Esophagus (tissue), 2 donors: ENCODE measurements at regions not wholly inside any gene's neighbourhood (a gene's known extent, or its start where the extent isn't known, plus 50 kb on each side); places are given as distances from the start of the nearest gene placed in this dataset.
A peak's percentile ranks its signal among the peaks of the same experiment; 100 is the strongest.

Source experiments
- H3K27ac ChIP-seq, 2 donors: one replicate each; pipeline ENCODE4 v1.5.1; 2013; ENCODE audit warnings: low read depth in 2 of 2, mild to moderate bottlenecking in 2 of 2, inconsistent platforms in 1 of 2, low read length in 1 of 2, moderate library complexity in 1 of 2
- H3K27me3 ChIP-seq, 2 donors: one replicate each; pipeline ENCODE4 v1.6.1; 2013; ENCODE audit warnings: low read length in 2 of 2, control low read depth in 1 of 2, mild to moderate bottlenecking in 1 of 2; ENCODE audit not compliant: insufficient read depth in 2 of 2, control insufficient read depth in 1 of 2
- H3K36me3 ChIP-seq, 2 donors: one replicate each; pipeline ENCODE4 v1.6.1; 2013; ENCODE audit warnings: low read length in 1 of 2; ENCODE audit not compliant: control insufficient read depth in 2 of 2, insufficient read depth in 2 of 2
- H3K4me1 ChIP-seq, 2 donors: one replicate each; pipeline ENCODE4 v1.6.1; 2013; ENCODE audit warnings: low read length in 1 of 2; ENCODE audit not compliant: control insufficient read depth in 2 of 2, insufficient read depth in 2 of 2
- H3K4me3 ChIP-seq, 2 donors: one replicate each; pipeline ENCODE4 v1.5.1; 2013; ENCODE audit warnings: low read length in 2 of 2, mild to moderate bottlenecking in 2 of 2, low read depth in 1 of 2, moderate library complexity in 1 of 2
- H3K9me3 ChIP-seq, 2 donors: one replicate each; pipeline ENCODE4 v1.6.1; 2013; ENCODE audit warnings: mild to moderate bottlenecking in 2 of 2, low read depth in 1 of 2, low read length in 1 of 2, moderate library complexity in 1 of 2; ENCODE audit not compliant: control insufficient read depth in 2 of 2, insufficient read depth in 1 of 2
- WGBS, 2 donors: extraction: QIAGEN DNeasy Blood & Tissue Kit; methylation state at CpG; one replicate each; pipeline ENCODE4 v1.1.7; 2013; 5-methylcytosine and 5-hydroxymethylcytosine counted together
- donor health status: healthy with polysubstance abuse.
- donor health status: Bipolar disorder and iron deficiency.

DNA sequence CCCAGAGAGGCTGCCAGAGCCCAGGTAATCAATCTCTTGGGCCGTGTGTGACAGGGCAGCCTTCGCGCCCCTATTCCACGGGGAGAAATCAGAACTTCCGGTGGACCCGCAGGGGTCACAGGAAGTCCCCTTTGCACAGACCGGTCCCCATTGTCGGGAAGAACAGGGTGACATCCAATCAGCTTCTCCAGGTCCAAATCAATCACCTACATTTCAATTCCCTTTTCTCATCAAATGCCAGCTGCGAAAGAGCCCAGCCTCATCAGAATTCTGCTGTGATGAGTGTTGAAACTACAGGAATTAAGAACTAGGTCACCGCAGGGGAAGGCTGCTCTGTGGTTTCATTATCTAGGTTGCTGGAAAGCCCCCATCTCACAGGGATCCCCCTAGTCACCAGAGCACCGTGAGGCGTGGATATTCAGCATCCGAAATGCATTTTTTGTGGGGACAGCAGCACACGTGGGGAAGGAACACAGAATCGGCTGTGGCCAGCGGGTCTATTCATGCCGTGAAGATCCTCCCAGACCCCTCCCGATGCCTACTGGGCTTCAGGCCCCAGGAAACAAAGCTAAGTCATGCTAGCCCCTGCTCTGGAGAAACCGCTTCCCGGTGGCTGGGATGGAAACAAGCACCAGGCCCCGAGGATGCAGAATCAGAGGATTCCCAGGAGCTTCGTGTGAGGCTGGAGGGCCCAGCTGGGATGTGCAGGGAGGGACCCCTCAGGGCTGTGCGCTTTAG, 193.7 kb upstream of the ID2 start:
- H3K4me3 ChIP-seq, result no peak overlapping the region
- H3K36me3 ChIP-seq, result no peaks in the 10 kb centered on the region
- H3K27me3 ChIP-seq, result no peaks in the 10 kb centered on the region
- WGBS, 2 donors, result 63 to 64% methylated on average over 23 of the region's 23 CpGs
- peaks cover 0 to 5% of the 10 kb centered on the region in 2 donors for H3K4me1 ChIP-seq
- H3K9me3 ChIP-seq, result no peaks in the 10 kb centered on the region
- H3K27ac ChIP-seq, result peak overlapping the region in 1 of 2 donors; percentile 12

DNA sequence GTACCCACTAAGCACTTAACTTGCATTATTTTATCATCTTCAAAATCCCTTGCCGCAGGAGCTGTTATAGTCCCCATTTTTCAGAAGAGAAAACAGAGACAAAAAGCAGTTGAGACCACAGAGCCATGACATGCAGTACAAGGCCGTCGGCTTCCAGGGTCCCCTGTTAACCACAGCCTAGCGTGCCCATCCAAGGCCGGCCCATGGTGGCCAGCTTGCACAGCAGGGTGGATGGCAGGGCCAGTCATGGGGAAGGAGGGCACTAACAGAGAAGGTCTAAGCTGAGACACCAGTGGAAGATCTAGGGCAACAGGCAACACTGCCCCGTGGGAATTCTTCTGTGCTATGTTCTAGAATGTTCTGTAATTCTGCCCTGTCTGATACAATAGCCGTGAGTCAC, 192.6 kb upstream of the ID2 start:
- Histone ChIP-seq H3K4me1 (peaks cover 0 to 6% of the 10 kb centered on the region in 2 donors), H3K36me3 (no peaks in the 10 kb centered on the region), H3K27ac (no peak overlapping the region), H3K9me3 (no peaks in the 10 kb centered on the region), H3K4me3 (no peak overlapping the region), H3K27me3 (no peaks in the 10 kb centered on the region)
- WGBS, 2 donors, result 92 to 93% methylated on average over 7 of the region's 7 CpGs

DNA sequence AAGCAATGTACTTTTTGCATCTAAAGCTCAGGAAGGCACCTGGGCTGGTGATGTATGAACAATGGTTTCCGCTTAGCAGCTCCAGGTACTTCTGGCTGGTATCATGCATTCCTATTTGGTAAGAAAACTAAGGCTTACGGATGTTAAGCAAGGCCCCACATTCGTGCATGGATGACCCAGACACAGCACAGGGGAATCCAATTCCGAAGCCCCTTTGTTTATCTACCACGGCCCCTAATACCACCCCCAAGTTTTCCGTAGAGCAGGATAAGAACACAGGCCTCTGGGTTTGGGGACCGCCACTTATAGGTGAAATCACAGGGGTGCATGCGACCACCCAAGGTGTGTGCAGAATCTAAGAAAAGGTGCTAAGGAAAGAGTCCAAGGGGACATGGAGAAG, 192.1 kb upstream of the ID2 start:
- Histone ChIP-seq H3K36me3 (no peaks in the 10 kb centered on the region), H3K4me3 (no peak overlapping the region), H3K4me1 (peaks cover 0 to 11% of the 10 kb centered on the region in 2 donors), H3K27me3 (no peaks in the 10 kb centered on the region), H3K9me3 (no peaks in the 10 kb centered on the region), H3K27ac (no peak overlapping the region)
- 95 to 97% methylated on average over 8 of the region's 8 CpGs for WGBS, 2 donors

DNA sequence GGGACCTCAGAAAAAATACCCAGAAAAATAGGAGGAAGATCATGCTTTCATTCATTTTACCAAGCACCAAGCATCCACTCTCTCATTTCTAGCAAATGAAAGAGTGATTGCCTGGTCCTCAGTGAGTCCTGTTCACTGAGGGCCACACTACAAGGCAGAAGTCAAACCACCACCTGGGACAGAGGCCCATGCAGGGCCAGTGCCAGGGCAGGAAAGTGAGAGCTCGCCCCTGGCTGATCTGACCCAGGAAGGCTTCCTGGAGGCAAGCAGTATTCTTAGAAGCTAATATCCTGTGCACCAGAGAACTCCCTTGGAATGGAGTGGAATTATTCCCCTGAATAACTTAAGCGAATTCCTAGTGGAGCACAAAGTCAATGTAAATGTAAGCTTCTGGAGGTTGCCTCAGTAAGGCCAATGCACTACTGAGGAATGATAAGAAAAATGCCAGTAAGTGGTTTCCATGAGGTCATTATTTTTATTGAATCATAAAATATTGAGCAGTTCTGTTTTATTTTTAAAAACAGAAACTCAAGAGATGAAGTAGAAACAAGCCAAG, 191.6 kb upstream of the ID2 start:
- Histone ChIP-seq H3K27me3 (no peaks in the 10 kb centered on the region), H3K27ac (no peak overlapping the region), H3K9me3 (no peaks in the 10 kb centered on the region), H3K4me1 (peaks cover 0 to 14% of the 10 kb centered on the region in 2 donors), H3K4me3 (no peak overlapping the region), H3K36me3 (no peaks in the 10 kb centered on the region)
- 91 to 96% methylated on average over 2 of the region's 2 CpGs for WGBS, 2 donors

DNA sequence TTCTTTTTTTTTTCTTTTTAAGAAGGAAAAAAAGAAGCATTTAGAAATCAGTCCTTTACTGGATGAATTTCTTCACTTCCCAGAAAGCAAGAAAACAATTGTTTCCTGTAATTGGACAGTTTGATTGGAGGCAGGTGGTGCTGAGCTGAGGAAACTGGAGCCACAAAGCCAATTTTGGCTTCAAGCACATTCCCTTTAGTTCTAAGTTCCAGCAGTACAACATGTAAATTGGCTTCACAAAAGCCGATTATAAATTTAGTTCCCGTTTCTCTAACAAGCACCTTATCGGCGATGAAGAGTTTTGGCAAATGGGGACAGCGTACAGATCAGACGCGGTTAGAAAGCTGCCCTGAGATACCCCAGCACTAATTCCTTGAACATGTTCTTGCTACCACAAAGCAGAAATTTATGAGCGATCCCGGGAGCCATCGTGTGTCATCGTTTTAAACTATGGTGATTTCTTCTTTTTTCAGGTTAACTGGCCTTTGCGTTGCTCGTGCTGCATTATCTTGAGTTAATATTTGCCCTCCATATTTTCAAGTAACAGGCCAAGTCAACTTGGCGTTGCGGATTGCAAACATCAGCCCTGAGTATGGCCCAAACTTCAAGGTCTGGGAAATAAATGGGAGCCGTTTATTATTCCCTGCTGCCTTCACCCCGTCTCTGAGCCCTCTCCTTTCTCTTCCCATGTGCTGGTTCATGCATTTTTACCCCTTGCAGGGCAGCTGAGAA, 190.4 kb upstream of the ID2 start:
- peak overlapping the region in 1 of 2 donors; percentile 9 for H3K27ac ChIP-seq
- no peak overlapping the region for H3K4me3 ChIP-seq
- WGBS, 2 donors, result 60 to 80% methylated on average over 17 of the region's 17 CpGs
- no peaks in the 10 kb centered on the region for H3K27me3 ChIP-seq
- H3K4me1 ChIP-seq, result peaks cover 0 to 19% of the 10 kb centered on the region in 2 donors
- no peaks in the 10 kb centered on the region for H3K36me3 ChIP-seq
- no peaks in the 10 kb centered on the region for H3K9me3 ChIP-seq

DNA sequence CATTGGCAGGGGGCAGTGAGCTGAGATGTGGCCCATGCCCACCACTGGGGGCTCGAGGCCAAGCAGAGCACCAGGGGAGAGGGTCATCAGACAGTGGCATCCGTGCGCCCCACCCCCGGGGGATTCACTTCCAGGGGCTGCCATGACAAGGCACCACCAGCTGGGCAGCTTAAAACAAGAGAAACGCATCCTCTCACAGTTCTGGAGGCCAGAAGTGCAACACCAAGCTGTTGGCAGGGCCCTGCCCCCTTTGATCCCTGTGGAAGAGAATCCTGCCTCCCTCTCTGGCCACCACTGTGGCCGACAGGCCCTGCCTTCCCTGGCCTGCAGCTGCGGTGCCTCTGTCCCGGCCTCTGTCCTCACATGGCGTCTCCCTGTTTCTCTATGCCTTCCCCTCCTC, 187.7 kb upstream of the ID2 start:
- H3K27ac ChIP-seq, result no peak overlapping the region
- H3K4me1 ChIP-seq, result peaks cover 0 to 14% of the 10 kb centered on the region in 2 donors
- H3K36me3 ChIP-seq, result no peaks in the 10 kb centered on the region
- no peaks in the 10 kb centered on the region for H3K9me3 ChIP-seq
- WGBS, 2 donors, result 87 to 90% methylated on average over 9 of the region's 9 CpGs
- no peak overlapping the region for H3K4me3 ChIP-seq
- H3K27me3 ChIP-seq, result no peaks in the 10 kb centered on the region

DNA sequence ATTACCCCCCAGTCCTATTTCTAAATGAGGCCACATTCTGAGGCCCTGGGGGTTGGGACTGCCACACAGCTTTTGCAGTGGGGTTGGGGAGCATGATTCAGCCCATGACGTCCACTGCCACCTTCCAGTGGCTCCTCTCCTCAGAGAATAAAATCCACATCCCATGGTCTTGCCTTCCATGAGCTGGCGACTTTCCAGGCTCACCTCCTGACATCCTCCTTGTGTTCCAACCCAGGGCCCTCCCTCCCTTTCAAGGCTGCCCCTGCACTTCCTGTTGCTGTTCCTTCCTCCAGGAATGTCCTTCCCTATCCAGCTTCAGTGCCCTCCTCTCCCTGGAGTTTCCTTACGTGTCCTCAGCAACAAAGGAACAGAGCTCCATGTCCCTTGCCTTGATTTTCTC, 187.3 kb upstream of the ID2 start:
- Histone ChIP-seq H3K4me3 (no peak overlapping the region), H3K27me3 (no peaks in the 10 kb centered on the region), H3K4me1 (peaks cover 0 to 18% of the 10 kb centered on the region in 2 donors), H3K9me3 (no peaks in the 10 kb centered on the region), H3K36me3 (no peaks in the 10 kb centered on the region), H3K27ac (no peak overlapping the region)
- 87 to 88% methylated on average over 3 of the region's 3 CpGs for WGBS, 2 donors

DNA sequence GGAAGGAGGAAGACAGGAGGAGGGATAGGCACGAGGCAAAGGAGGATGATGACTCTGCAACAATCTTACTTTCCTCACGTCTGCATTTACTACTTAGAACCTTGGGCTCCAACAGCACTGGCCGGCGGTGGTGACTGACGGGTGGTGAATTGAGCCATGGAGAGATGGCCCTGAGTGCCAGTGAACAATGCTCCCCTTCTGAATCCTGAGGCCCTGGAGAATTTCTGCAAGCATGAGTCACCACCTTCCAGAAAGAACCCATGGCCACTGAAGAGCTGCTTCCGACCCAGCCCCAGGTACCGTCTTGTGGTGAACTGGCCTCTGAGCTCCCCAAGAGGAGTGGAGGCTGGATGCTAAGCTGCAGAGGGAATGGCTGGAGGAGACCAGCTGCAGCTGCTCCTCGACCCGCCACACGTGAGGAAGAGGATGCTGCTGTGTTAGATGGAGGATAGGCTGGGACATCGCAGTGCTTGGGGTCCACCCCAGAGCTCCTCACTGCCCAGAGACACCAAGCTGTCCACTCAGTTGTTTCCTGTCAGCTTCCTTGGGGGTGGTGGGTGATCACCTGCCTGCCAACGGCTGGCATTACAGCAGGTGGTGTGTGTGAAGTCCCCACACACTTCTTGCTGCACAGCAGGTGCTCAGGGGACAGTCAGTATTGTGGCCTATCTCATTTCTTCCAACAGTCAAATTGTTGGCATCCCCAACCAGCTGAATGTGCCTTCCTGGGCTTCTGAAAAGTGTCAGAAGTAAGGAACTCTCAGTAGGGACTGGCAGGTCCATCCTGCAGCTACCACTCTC, 186.5 kb upstream of the ID2 start:
- no peak overlapping the region for H3K27ac ChIP-seq
- H3K9me3 ChIP-seq, result no peaks in the 10 kb centered on the region
- WGBS, 2 donors, result 93 to 94% methylated on average over 12 of the region's 12 CpGs
- peaks cover 4 to 23% of the 10 kb centered on the region in 2 donors for H3K4me1 ChIP-seq
- no peaks in the 10 kb centered on the region for H3K27me3 ChIP-seq
- no peak overlapping the region for H3K4me3 ChIP-seq
- no peaks in the 10 kb centered on the region for H3K36me3 ChIP-seq

DNA sequence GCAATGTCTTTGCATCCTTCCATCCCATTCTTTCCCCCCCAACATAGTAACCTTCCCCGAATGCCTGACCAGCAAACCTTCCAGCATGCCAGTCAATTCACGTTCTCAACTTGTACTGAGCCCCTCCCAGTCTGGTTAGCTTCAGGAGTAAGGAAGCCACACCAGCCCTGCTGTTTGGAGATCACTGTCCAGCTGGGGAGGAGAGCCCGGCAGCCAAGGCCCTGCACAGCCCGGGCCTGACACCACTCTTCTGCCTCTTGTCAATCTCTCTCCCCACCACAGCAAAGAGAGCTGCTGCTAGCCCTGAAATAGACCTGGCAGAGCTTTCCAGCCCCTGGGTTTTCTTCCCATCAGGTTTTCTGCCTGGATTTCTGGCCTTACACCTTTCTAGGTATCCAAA, 185.8 kb upstream of the ID2 start:
- 74 to 86% methylated on average over 4 of the region's 4 CpGs for WGBS, 2 donors
- H3K4me3 ChIP-seq, result no peak overlapping the region
- no peaks in the 10 kb centered on the region for H3K9me3 ChIP-seq
- H3K36me3 ChIP-seq, result no peaks in the 10 kb centered on the region
- peaks cover 4 to 23% of the 10 kb centered on the region in 2 donors for H3K4me1 ChIP-seq
- H3K27ac ChIP-seq, result no peak overlapping the region
- no peaks in the 10 kb centered on the region for H3K27me3 ChIP-seq
